ENCODE measurements at regions not wholly inside any gene's neighbourhood (a gene's known extent, or its start where the extent isn't known, plus 50 kb on each side); places are given as distances from the start of the nearest gene placed in this dataset.

DNA sequence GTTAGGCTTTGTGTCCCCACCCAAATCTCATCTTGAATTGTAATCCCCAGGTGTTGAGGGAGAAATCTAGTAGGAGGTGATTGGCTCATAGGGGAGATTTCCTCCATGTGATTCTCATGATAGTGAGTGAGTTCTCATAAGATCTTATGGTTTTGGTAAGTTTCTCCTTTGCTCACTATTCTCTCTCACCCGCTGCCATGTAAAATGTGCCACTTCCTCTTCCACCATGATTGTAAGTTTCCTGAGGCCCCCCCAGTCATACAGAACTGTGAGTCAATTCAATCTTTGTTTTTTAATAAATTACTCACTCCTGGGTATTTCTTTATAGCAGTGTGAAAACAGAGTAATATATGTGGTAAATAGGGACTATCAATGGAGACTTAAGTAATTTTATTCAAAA is 434.5 kb upstream of the OLFM3 start:
- DNase-seq (ENCODE audit: low read depth, low spot score) (no peak), FAIRE-seq (no peak), ATAC-seq (peak; percentile 51)
- BruUV-seq (replicated peaks) = no TSS peak
- WGBS (ENCODE audit: insufficient coverage, insufficient replicate concordance, low lambda C conversion rate, missing lambda C conversion rate) = 0% methylated on average over 1 of the region's 1 CpG
- H2AFZ ChIP-seq (ENCODE audit: control insufficient read depth, low read depth, low read length) = no peak overlapping the region
- TF ChIP-seq, protein P1, sequence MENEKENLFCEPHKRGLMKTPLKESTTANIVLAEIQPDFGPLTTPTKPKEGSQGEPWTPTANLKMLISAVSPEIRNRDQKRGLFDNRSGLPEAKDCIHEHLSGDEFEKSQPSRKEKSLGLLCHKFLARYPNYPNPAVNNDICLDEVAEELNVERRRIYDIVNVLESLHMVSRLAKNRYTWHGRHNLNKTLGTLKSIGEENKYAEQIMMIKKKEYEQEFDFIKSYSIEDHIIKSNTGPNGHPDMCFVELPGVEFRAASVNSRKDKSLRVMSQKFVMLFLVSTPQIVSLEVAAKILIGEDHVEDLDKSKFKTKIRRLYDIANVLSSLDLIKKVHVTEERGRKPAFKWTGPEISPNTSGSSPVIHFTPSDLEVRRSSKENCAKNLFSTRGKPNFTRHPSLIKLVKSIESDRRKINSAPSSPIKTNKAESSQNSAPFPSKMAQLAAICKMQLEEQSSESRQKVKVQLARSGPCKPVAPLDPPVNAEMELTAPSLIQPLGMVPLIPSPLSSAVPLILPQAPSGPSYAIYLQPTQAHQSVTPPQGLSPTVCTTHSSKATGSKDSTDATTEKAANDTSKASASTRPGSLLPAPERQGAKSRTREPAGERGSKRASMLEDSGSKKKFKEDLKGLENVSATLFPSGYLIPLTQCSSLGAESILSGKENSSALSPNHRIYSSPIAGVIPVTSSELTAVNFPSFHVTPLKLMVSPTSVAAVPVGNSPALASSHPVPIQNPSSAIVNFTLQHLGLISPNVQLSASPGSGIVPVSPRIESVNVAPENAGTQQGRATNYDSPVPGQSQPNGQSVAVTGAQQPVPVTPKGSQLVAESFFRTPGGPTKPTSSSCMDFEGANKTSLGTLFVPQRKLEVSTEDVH (IDR thresholded peaks at IDR 0.05; ENCODE audit: low read depth, partially characterized antibody) = no peak
- peak; percentile 33; the same call in 1 of the 2 replicates for TF ChIP-seq JUNB (IDR thresholded peaks at IDR 0.05)
- no peak for TF ChIP-seq POU2F2 (IDR thresholded peaks at IDR 0.05; ENCODE audit: borderline replicate concordance, low read depth, low read length)
- TF ChIP-seq, protein P2, sequence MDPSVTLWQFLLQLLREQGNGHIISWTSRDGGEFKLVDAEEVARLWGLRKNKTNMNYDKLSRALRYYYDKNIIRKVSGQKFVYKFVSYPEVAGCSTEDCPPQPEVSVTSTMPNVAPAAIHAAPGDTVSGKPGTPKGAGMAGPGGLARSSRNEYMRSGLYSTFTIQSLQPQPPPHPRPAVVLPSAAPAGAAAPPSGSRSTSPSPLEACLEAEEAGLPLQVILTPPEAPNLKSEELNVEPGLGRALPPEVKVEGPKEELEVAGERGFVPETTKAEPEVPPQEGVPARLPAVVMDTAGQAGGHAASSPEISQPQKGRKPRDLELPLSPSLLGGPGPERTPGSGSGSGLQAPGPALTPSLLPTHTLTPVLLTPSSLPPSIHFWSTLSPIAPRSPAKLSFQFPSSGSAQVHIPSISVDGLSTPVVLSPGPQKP (IDR thresholded peaks at IDR 0.05; ENCODE audit: low read depth, low read length) = no peak
- TF ChIP-seq, protein P3, sequence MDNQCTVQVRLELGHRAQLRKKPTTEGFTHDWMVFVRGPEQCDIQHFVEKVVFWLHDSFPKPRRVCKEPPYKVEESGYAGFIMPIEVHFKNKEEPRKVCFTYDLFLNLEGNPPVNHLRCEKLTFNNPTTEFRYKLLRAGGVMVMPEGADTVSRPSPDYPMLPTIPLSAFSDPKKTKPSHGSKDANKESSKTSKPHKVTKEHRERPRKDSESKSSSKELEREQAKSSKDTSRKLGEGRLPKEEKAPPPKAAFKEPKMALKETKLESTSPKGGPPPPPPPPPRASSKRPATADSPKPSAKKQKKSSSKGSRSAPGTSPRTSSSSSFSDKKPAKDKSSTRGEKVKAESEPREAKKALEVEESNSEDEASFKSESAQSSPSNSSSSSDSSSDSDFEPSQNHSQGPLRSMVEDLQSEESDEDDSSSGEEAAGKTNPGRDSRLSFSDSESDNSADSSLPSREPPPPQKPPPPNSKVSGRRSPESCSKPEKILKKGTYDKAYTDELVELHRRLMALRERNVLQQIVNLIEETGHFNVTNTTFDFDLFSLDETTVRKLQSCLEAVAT (IDR thresholded peaks at IDR 0.05) = no peak
- TF ChIP-seq PAX8 (IDR thresholded peaks at IDR 0.05) = no peak
- no peak for TF ChIP-seq CHD4 (IDR thresholded peaks at IDR 0.05)
- TF ChIP-seq SPI1 (IDR thresholded peaks at IDR 0.05; ENCODE audit: borderline replicate concordance, insufficient read depth, low read depth, low read length) = peak; percentile 43; the same call in 1 of the 2 replicates
- no peak for TF ChIP-seq YBX1 (IDR thresholded peaks at IDR 0.05)
- intact Hi-C loops (cut with micrococcal nuclease; ENCODE audit: unreplicated experiment) = no loop called here
- no peaks in the 10 kb centered on the region for H3K79me2 ChIP-seq (ENCODE audit: control insufficient read depth, insufficient read depth, low read length)
- H3K36me3 ChIP-seq (ENCODE audit: control insufficient read depth in 2 of 2, insufficient read depth in 2 of 2, low read length in 1 of 2) = no peaks in the 10 kb centered on the region
- H3K4me3 ChIP-seq = no peak overlapping the region
- H3K4me2 ChIP-seq (ENCODE audit: control insufficient read depth, insufficient read depth) = no peak overlapping the region
- no peaks in the 10 kb centered on the region for H4K20me1 ChIP-seq (ENCODE audit: control insufficient read depth, insufficient read depth)
- in situ Hi-C loops (cut with MboI) = loop anchor here (10.0 kb wide), 1 partner anchor 906 kb away; no protein-coding TSS in a partner anchor
- H3K27ac ChIP-seq (ENCODE audit: control insufficient read depth, insufficient read depth) = no peak overlapping the region
- H3K9me3 ChIP-seq (replicated peaks; ENCODE audit: control insufficient read depth, insufficient read depth, low read length) = no peaks in the 10 kb centered on the region
- ChIA-PET SMC1A (ENCODE audit: uncharacterized antibody, unreplicated experiment) (no interaction called here), CTCF (no interaction called here), POLR2A (no interaction called here), RAD21 (ENCODE audit: unreplicated experiment) (no interaction called here)
- no peak overlapping the region for H3K9ac ChIP-seq (ENCODE audit: control insufficient read depth, insufficient read depth, low read length)
- no peaks in the 10 kb centered on the region for H3K27me3 ChIP-seq (replicated peaks in 1 of 2; ENCODE audit: control insufficient read depth in 2 of 2, insufficient read depth in 2 of 2, low read length in 1 of 2)
- H3K4me1 ChIP-seq (ENCODE audit: control insufficient read depth, insufficient read depth, low read length) = no peaks in the 10 kb centered on the region
